SK-N-SH (cell line): ENCODE measurements at regions not wholly inside any gene's neighbourhood (a gene's known extent, or its start where the extent isn't known, plus 50 kb on each side); places are given as distances from the start of the nearest gene placed in this dataset.

Experiments
- CTCF ChIA-PET: fragments of 300-600, 350-600 bp; formaldehyde crosslinking; extraction: SDS; loops from one replicate; lab custom pipeline; 2021; lab: Yijun Ruan, JAX
- POLR2A ChIA-PET: fragments of 350-600 bp; sonication (Branson Sonifier 250); formaldehyde crosslinking; extraction: SDS; loops from one replicate; lab custom pipeline; 2020; ENCODE audit warnings: antibody characterized with exemption, inconsistent platforms; lab: Yijun Ruan, JAX
- DNase-seq: peaks from one replicate; pipeline ENCODE4 v3.0.0; 2012
- H2AFZ ChIP-seq: fragments of 200-600 bp; sonication (generic); 2 replicates; pipeline ENCODE4 v1.8.1; 2016; ENCODE audit warnings: antibody characterized with exemption, mild to moderate bottlenecking, low read depth
- H3F3A ChIP-seq: fragments of 200-600 bp; sonication (generic); replicated peaks from 2 replicates; pipeline ENCODE3; 2016; ENCODE audit warnings: antibody characterized with exemption, mild to moderate bottlenecking; ENCODE audit not compliant: insufficient read depth
- H3K27ac ChIP-seq, 2 experiments: fragments of 200-500 bp in 1 of 2; fragments of 200-600 bp in 1 of 2; sonication (Bioruptor generic) in 1 of 2; sonication (generic), shearing (Covaris generic) in 1 of 2; 2 replicates each; pipeline versions ENCODE4 v1.5.1 to v1.6.1; 2014 to 2016; ENCODE audit warnings: low read depth in 2 of 2, inconsistent platforms in 1 of 2, low read length in 1 of 2, mild to moderate bottlenecking in 1 of 2, mixed read lengths in 1 of 2
- H3K27me3 ChIP-seq: fragments of 200-600 bp; sonication (generic), shearing (Covaris generic); 2 replicates; pipeline ENCODE4 v1.6.1; 2016; ENCODE audit warnings: mixed run types; ENCODE audit not compliant: insufficient read depth
- H3K36me3 ChIP-seq, 2 experiments: fragments of 200-500 bp in 1 of 2; fragments of 200-600 bp in 1 of 2; sonication (Bioruptor generic) in 1 of 2; sonication (generic) in 1 of 2; replicated peaks in 1 of 2; 2 replicates each; pipeline versions ENCODE3 to v1.5.1; 2014 to 2016; ENCODE audit warnings: low read length in 1 of 2, mild to moderate bottlenecking in 1 of 2; ENCODE audit not compliant: insufficient read depth in 2 of 2, control insufficient read depth in 1 of 2
- H3K4me1 ChIP-seq, 2 experiments: fragments of 200-500 bp in 1 of 2; fragments of 200-600 bp in 1 of 2; sonication (Bioruptor generic) in 1 of 2; sonication (generic), shearing (Covaris generic) in 1 of 2; 2 replicates each; pipeline versions ENCODE4 v1.5.1 to v1.6.1; 2014 to 2016; ENCODE audit warnings: low read depth in 1 of 2, low read length in 1 of 2, mixed run types in 1 of 2; ENCODE audit not compliant: insufficient read depth in 2 of 2, control insufficient read depth in 1 of 2
- H3K4me2 ChIP-seq: fragments of 200-600 bp; sonication (generic), shearing (Covaris generic); 2 replicates; pipeline ENCODE4 v1.6.1; 2017; ENCODE audit warnings: mixed run types
- H3K4me3 ChIP-seq, 2 experiments: fragments of 200-500 bp in 1 of 2; fragments of 200-600 bp in 1 of 2; sonication (Bioruptor generic) in 1 of 2; sonication (generic), shearing (Covaris generic) in 1 of 2; 2 replicates each; pipeline versions ENCODE4 v1.5.1 to v1.8.1; 2014 to 2016; ENCODE audit warnings: low read depth in 2 of 2, inconsistent platforms in 1 of 2, low read length in 1 of 2, mild to moderate bottlenecking in 1 of 2, mixed read lengths in 1 of 2, moderate library complexity in 1 of 2
- H3K79me2 ChIP-seq: fragments of 200-600 bp; sonication (generic); 2 replicates; pipeline ENCODE4 v1.8.1; 2017; ENCODE audit warnings: mild to moderate bottlenecking; ENCODE audit not compliant: insufficient read depth
- H3K9ac ChIP-seq: fragments of 200-600 bp; sonication (generic); 2 replicates; pipeline ENCODE4 v1.6.1; 2017; ENCODE audit warnings: mixed run types
- H3K9me2 ChIP-seq: fragments of 200-600 bp; sonication (generic); 2 replicates; pipeline ENCODE4 v1.6.1; 2017; ENCODE audit warnings: mixed run types
- H3K9me3 ChIP-seq: fragments of 200-600 bp; sonication (generic); 2 replicates; pipeline ENCODE4 v1.6.1; 2017; ENCODE audit warnings: mixed run types, mild to moderate bottlenecking, moderate library complexity
- H4K20me1 ChIP-seq: fragments of 200-600 bp; sonication (generic); 2 replicates; pipeline ENCODE4 v1.6.1; 2017; ENCODE audit warnings: mild to moderate bottlenecking, mixed run types; ENCODE audit not compliant: insufficient read depth
- CHD2 ChIP-seq: fragments of 150-350 bp; IDR thresholded peaks from 2 replicates; pipeline ENCODE4 v1.6.1; 2018; ENCODE audit warnings: low read length; ENCODE audit not compliant: partially characterized antibody
- ELF1 ChIP-seq: IDR thresholded peaks from 2 replicates; pipeline ENCODE4 v1.4.0; 2012
- EZH2phosphoT487 ChIP-seq: fragments of 200-600 bp; sonication (generic); IDR thresholded peaks from 2 replicates; pipeline ENCODE4 v1.6.1; 2017; ENCODE audit warnings: low read depth, mixed run types, mild to moderate bottlenecking, antibody characterized with exemption, moderate library complexity, borderline replicate concordance
- FOXJ3 ChIP-seq: sonication (generic); formaldehyde crosslinking; IDR thresholded peaks from 2 replicates; pipeline ENCODE4 v1.5.1; 2020; ENCODE audit warnings: mild to moderate bottlenecking, missing genetic modification reagents
- GABPA ChIP-seq: IDR thresholded peaks from 2 replicates; pipeline ENCODE4 v1.4.0; 2012; ENCODE audit warnings: low read depth, mild to moderate bottlenecking
- GATA2 ChIP-seq: sonication (generic); formaldehyde crosslinking; IDR thresholded peaks from 2 replicates; pipeline ENCODE4 v1.5.0; 2020; ENCODE audit warnings: mild to moderate bottlenecking, missing genetic modification reagents
- JUND ChIP-seq: IDR thresholded peaks from 2 replicates; pipeline ENCODE4 v1.4.0; 2012
- MXI1 ChIP-seq: IDR thresholded peaks from 2 replicates; pipeline ENCODE4 v1.6.1; 2012; ENCODE audit warnings: mild to moderate bottlenecking, low read depth, low read length, improper control_type of control experiment
- PBX3 ChIP-seq: IDR thresholded peaks from 2 replicates; pipeline ENCODE4; 2012
- POLR2AphosphoS5 ChIP-seq: IDR thresholded peaks from 2 replicates; pipeline ENCODE4 v1.6.1; 2012; ENCODE audit warnings: low read depth, low read length
- RCOR1 ChIP-seq: fragments of 150-350 bp; IDR thresholded peaks from 2 replicates; pipeline ENCODE4 v1.6.1; 2017; ENCODE audit warnings: antibody characterized with exemption, low read length
- REST ChIP-seq: IDR thresholded peaks from 2 replicates; pipeline ENCODE4 v1.6.1; 2012; ENCODE audit warnings: mild to moderate bottlenecking, low read depth, low read length, moderate library complexity
- RFX5 ChIP-seq: IDR thresholded peaks from 2 replicates; pipeline ENCODE4 v1.6.1; 2012; ENCODE audit warnings: mild to moderate bottlenecking, improper control_type of control experiment, low read length
- RXRA ChIP-seq: IDR thresholded peaks from 2 replicates; pipeline ENCODE4 v1.4.0; 2012; ENCODE audit warnings: low read depth, mild to moderate bottlenecking, borderline replicate concordance
- SMC3 ChIP-seq: IDR thresholded peaks from 2 replicates; pipeline ENCODE4 v1.6.1; 2012; ENCODE audit warnings: low read depth, low read length, improper control_type of control experiment
- USF2 ChIP-seq: fragments of 150-350 bp; IDR thresholded peaks from 2 replicates; pipeline ENCODE4 v1.6.1; 2017; ENCODE audit warnings: antibody characterized with exemption, low read length, low read depth, borderline replicate concordance
- WGBS: methylation state at CpG from one replicate; pipeline ENCODE4 v1.1.6; 2017; ENCODE audit warnings: low lambda C conversion rate; 5-methylcytosine and 5-hydroxymethylcytosine counted together

GRCh38 chr4:22988526-22988925, 295.8 kb downstream of the GBA3 start:
- H3K9ac ChIP-seq, result no peak overlapping the region
- no peaks in the 10 kb centered on the region for H3K4me1 ChIP-seq
- no peaks in the 10 kb centered on the region for H3K79me2 ChIP-seq
- TF ChIP-seq GATA2 (CRISPR knock-in tag) (no peak), JUND (no peak), GABPA (no peak), REST (no peak)
- H2AFZ ChIP-seq, result no peak overlapping the region
- H4K20me1 ChIP-seq, result no peaks in the 10 kb centered on the region
- ChIA-PET CTCF (no interaction called here), POLR2A (no interaction called here)
- H3F3A ChIP-seq, result no peaks in the 10 kb centered on the region
- H3K4me2 ChIP-seq, result no peak overlapping the region
- H3K9me3 ChIP-seq, result no peaks in the 10 kb centered on the region
- H3K27ac ChIP-seq, result no peak overlapping the region
- DNase-seq, result no peak
- no peaks in the 10 kb centered on the region for H3K9me2 ChIP-seq
- H3K27me3 ChIP-seq, result no peaks in the 10 kb centered on the region
- H3K4me3 ChIP-seq, result no peak overlapping the region
- no peaks in the 10 kb centered on the region for H3K36me3 ChIP-seq

GRCh38 chr4:22987870-22988269, 295.1 kb downstream of the GBA3 start:
- no peak overlapping the region for H3K4me3 ChIP-seq
- H4K20me1 ChIP-seq, result no peaks in the 10 kb centered on the region
- H3K27me3 ChIP-seq, result no peaks in the 10 kb centered on the region
- no peaks in the 10 kb centered on the region for H3K79me2 ChIP-seq
- ChIA-PET POLR2A (no interaction called here), CTCF (no interaction called here)
- H3K36me3 ChIP-seq, result no peaks in the 10 kb centered on the region
- no peak overlapping the region for H3K4me2 ChIP-seq
- no peak overlapping the region for H3K9ac ChIP-seq
- H3K4me1 ChIP-seq, result no peaks in the 10 kb centered on the region
- H3K27ac ChIP-seq, result no peak overlapping the region
- no peak for DNase-seq
- TF ChIP-seq CHD2, result no peak
- no peak for TF ChIP-seq PBX3
- TF ChIP-seq RFX5, result no peak
- TF ChIP-seq SMC3, result no peak
- no peak for TF ChIP-seq RXRA
- TF ChIP-seq MXI1, result no peak
- no peak for TF ChIP-seq REST
- no peak for TF ChIP-seq JUND
- TF ChIP-seq USF2, result no peak
- no peak for TF ChIP-seq GABPA
- no peak for TF ChIP-seq RCOR1
- no peak for TF ChIP-seq EZH2phosphoT487
- TF ChIP-seq POLR2AphosphoS5, result no peak
- TF ChIP-seq ELF1, result no peak
- TF ChIP-seq FOXJ3 (CRISPR knock-in tag), result no peak
- H2AFZ ChIP-seq, result no peak overlapping the region
- H3K9me2 ChIP-seq, result no peaks in the 10 kb centered on the region
- H3K9me3 ChIP-seq, result no peaks in the 10 kb centered on the region
- H3F3A ChIP-seq, result no peaks in the 10 kb centered on the region
- 21% methylated on average over 5 of the region's 5 CpGs for WGBS
